H1 (cell line): ENCODE measurements at regions not wholly inside any gene's neighbourhood (a gene's known extent, or its start where the extent isn't known, plus 50 kb on each side); places are given as distances from the start of the nearest gene placed in this dataset.

Experiments
- CTCF ChIA-PET: fragments of 300-600 bp; sonication (Branson Sonifier 250); formaldehyde crosslinking; loops from one replicate; lab custom pipeline; 2021; ENCODE audit not compliant: partially characterized antibody; lab: Charles Lee
- POLR2A ChIA-PET: fragments of 300-600 bp; sonication (Branson Sonifier 250); formaldehyde crosslinking; loops from one replicate; lab custom pipeline; 2021; ENCODE audit warnings: inconsistent platforms; ENCODE audit not compliant: partially characterized antibody; lab: Charles Lee
- DNase-seq, 2 experiments: peaks; one replicate each; pipeline versions ENCODE4 v3.0.0 to v3.0.0-alpha.2; 2010 to 2022; ENCODE audit warnings: low spot score in 2 of 2, low read depth in 1 of 2, mixed read lengths in 1 of 2
- FAIRE-seq: peaks from 2 replicates; lab custom pipeline; 2011; peaks lifted over from hg19 to GRCh38; lab: Jason Lieb, UNC
- H2AFZ ChIP-seq: 2 replicates; pipeline ENCODE4 v1.8.1; 2012; ENCODE audit warnings: low read length, inconsistent platforms
- H2AK5ac ChIP-seq: 2 replicates; pipeline ENCODE4 v1.6.1; 2013; ENCODE audit warnings: low read depth, low read length
- H2BK120ac ChIP-seq: replicated peaks from 2 replicates; pipeline ENCODE3; 2013; ENCODE audit warnings: low read depth, low read length, inconsistent platforms
- H2BK12ac ChIP-seq: 2 replicates; pipeline ENCODE4 v1.6.1; 2013; ENCODE audit warnings: low read depth, low read length
- H2BK15ac ChIP-seq: 2 replicates; pipeline ENCODE4 v1.6.1; 2013; ENCODE audit warnings: low read length
- H2BK20ac ChIP-seq: 2 replicates; pipeline ENCODE4 v1.6.1; 2013; ENCODE audit warnings: low read length
- H2BK5ac ChIP-seq: 2 replicates; pipeline ENCODE4 v1.6.1; 2013; ENCODE audit warnings: low read depth, low read length
- H3K14ac ChIP-seq: 2 replicates; pipeline ENCODE4 v1.6.1; 2013; ENCODE audit warnings: inconsistent platforms; ENCODE audit not compliant: insufficient read length
- H3K18ac ChIP-seq: 2 replicates; pipeline ENCODE4 v1.6.1; 2013; ENCODE audit warnings: low read length; ENCODE audit errors: extremely low read depth
- H3K23ac ChIP-seq: 2 replicates; pipeline ENCODE4 v1.6.1; 2013; ENCODE audit warnings: inconsistent platforms; ENCODE audit not compliant: insufficient read length
- H3K23me2 ChIP-seq: 2 replicates; pipeline ENCODE4 v1.6.1; 2013; ENCODE audit warnings: low read depth, low read length
- H3K27ac ChIP-seq: 2 replicates; pipeline ENCODE4 v1.6.1; 2011; ENCODE audit warnings: low read depth, low read length, inconsistent platforms
- H3K27me3 ChIP-seq, 4 experiments: replicated peaks in 1 of 4; 1 replicate in 1 of 4; 2 replicates in 3 of 4; pipeline versions ENCODE4 v1.6.1 to v1.8.1; 2011 to 2013; ENCODE audit warnings: low read length in 3 of 4, mild to moderate bottlenecking in 3 of 4, inconsistent platforms in 2 of 4, mixed read lengths in 2 of 4, moderate library complexity in 1 of 4; ENCODE audit not compliant: control insufficient read depth in 3 of 4, insufficient read depth in 3 of 4; ENCODE audit errors: extremely low read depth in 1 of 4
- H3K36me3 ChIP-seq, 4 experiments: 2 replicates each; pipeline versions ENCODE4 v1.6.1 to v1.8.1; 2011 to 2013; ENCODE audit warnings: mild to moderate bottlenecking in 4 of 4, low read length in 3 of 4, moderate library complexity in 2 of 4, control low read depth in 1 of 4, inconsistent platforms in 1 of 4; ENCODE audit not compliant: insufficient read depth in 4 of 4, control insufficient read depth in 2 of 4
- H3K4ac ChIP-seq: replicated peaks from 2 replicates; pipeline ENCODE3; 2013; ENCODE audit warnings: low read length, low read depth, mixed read lengths, inconsistent platforms; ENCODE audit not compliant: insufficient read length
- H3K4me1 ChIP-seq, 4 experiments: replicated peaks in 1 of 4; 1 replicate in 1 of 4; 2 replicates in 3 of 4; pipeline versions ENCODE4 v1.6.1 to v1.8.1; 2011 to 2013; ENCODE audit warnings: low read length in 3 of 4, inconsistent platforms in 2 of 4, mixed read lengths in 1 of 4; ENCODE audit not compliant: insufficient read depth in 4 of 4, control insufficient read depth in 3 of 4
- H3K4me2 ChIP-seq, 2 experiments: 2 replicates each; pipeline versions ENCODE4 v1.6.1 to v1.8.1; 2011 to 2013; ENCODE audit warnings: low read depth in 2 of 2, low read length in 2 of 2, control low read depth in 1 of 2, inconsistent platforms in 1 of 2, mild to moderate bottlenecking in 1 of 2; ENCODE audit not compliant: insufficient read depth in 1 of 2
- H3K4me3 ChIP-seq, 4 experiments: fragments of 200-600, 300-600 bp in 1 of 4; sonication (generic), shearing (Covaris generic), sonication (Bioruptor Twin) in 1 of 4; 2 replicates each; pipeline versions ENCODE4 v1.5.1 to v1.8.1; 2011 to 2016; ENCODE audit warnings: low read length in 4 of 4, low read depth in 3 of 4, control low read depth in 2 of 4, inconsistent platforms in 2 of 4, mild to moderate bottlenecking in 2 of 4, mixed read lengths in 1 of 4, moderate library complexity in 1 of 4; ENCODE audit not compliant: insufficient read depth in 2 of 4; ENCODE audit errors: extremely low read depth in 1 of 4
- H3K56ac ChIP-seq: replicated peaks from 2 replicates; pipeline ENCODE3; 2013; ENCODE audit warnings: low read depth, mild to moderate bottlenecking, mixed read lengths, low read length, inconsistent platforms; ENCODE audit not compliant: insufficient read length
- H3K79me1 ChIP-seq: 2 replicates; pipeline ENCODE4 v1.6.1; 2013; ENCODE audit warnings: low read depth, low read length, control low read depth
- H3K79me2 ChIP-seq, 2 experiments: 2 replicates each; pipeline versions ENCODE4 v1.6.1 to v1.8.1; 2012 to 2013; ENCODE audit warnings: low read length in 2 of 2, mild to moderate bottlenecking in 2 of 2, inconsistent platforms in 1 of 2; ENCODE audit not compliant: insufficient read depth in 2 of 2, control insufficient read depth in 1 of 2
- H3K9ac ChIP-seq, 4 experiments: replicated peaks in 1 of 4; 1 replicate in 1 of 4; 2 replicates in 3 of 4; pipeline versions ENCODE4 v1.6.1 to v1.8.1; 2011 to 2013; ENCODE audit warnings: low read depth in 3 of 4, low read length in 3 of 4, control low read depth in 2 of 4, mild to moderate bottlenecking in 2 of 4, moderate library complexity in 2 of 4, inconsistent platforms in 1 of 4; ENCODE audit errors: extremely low read depth in 1 of 4
- H3K9me3 ChIP-seq, 2 experiments: 2 replicates each; pipeline versions ENCODE4 v1.6.1 to v1.8.1; 2012 to 2013; ENCODE audit warnings: mild to moderate bottlenecking in 2 of 2, moderate library complexity in 2 of 2, control low read depth in 1 of 2, inconsistent platforms in 1 of 2, low read depth in 1 of 2, low read length in 1 of 2, mixed read lengths in 1 of 2; ENCODE audit not compliant: insufficient read depth in 2 of 2
- H4K20me1 ChIP-seq, 2 experiments: replicated peaks in 1 of 2; 2 replicates each; pipeline versions ENCODE3 to v1.8.1; 2011 to 2013; ENCODE audit warnings: inconsistent platforms in 2 of 2, low read length in 2 of 2, mild to moderate bottlenecking in 1 of 2; ENCODE audit not compliant: insufficient read depth in 2 of 2, control insufficient read depth in 1 of 2
- H4K5ac ChIP-seq: 2 replicates; pipeline ENCODE4 v1.6.1; 2013; ENCODE audit warnings: low read length, low read depth, mixed read lengths, inconsistent platforms; ENCODE audit not compliant: insufficient read length
- H4K8ac ChIP-seq: 2 replicates; pipeline ENCODE4 v1.8.0; 2013; ENCODE audit warnings: mild to moderate bottlenecking, moderate library complexity, low read length, inconsistent platforms; ENCODE audit not compliant: insufficient read depth; ENCODE audit errors: extremely low read depth
- H4K91ac ChIP-seq: replicated peaks from 2 replicates; pipeline ENCODE3; 2013; ENCODE audit warnings: low read length, mixed read lengths, inconsistent platforms; ENCODE audit not compliant: insufficient read length
- CREB1 ChIP-seq: IDR thresholded peaks from 2 replicates; pipeline ENCODE4 v1.6.1; 2012; ENCODE audit warnings: inconsistent platforms
- TAF7 ChIP-seq: optimal IDR thresholded peaks from 2 replicates; pipeline ENCODE3; 2011; ENCODE audit warnings: low read depth, mild to moderate bottlenecking, inconsistent platforms, low read length, moderate library complexity, borderline replicate concordance
- WGBS, 2 experiments: shearing (Covaris generic) in 1 of 2; methylation state at CpG; one replicate each; pipeline versions ENCODE4 v1.1.6 to v1.1.7; 2013 to 2015; ENCODE audit warnings: low lambda C conversion rate in 2 of 2, mixed read lengths in 2 of 2, inconsistent platforms in 1 of 2, low coverage in 1 of 2, missing lambda C conversion rate in 1 of 2; ENCODE audit not compliant: insufficient replicate concordance in 2 of 2, insufficient coverage in 1 of 2, insufficient read length in 1 of 2; ENCODE audit errors: extremely low coverage in 1 of 2, missing lambda C conversion rate in 1 of 2; 5-methylcytosine and 5-hydroxymethylcytosine counted together

- DNase-seq = no peak
- H3K4me1 ChIP-seq = no peaks in the 10 kb centered on the region
- H3K79me2 ChIP-seq = no peaks in the 10 kb centered on the region
- H3K27ac ChIP-seq = no peak overlapping the region
- no peak overlapping the region for H3K23ac ChIP-seq
- no peaks in the 10 kb centered on the region for H3K23me2 ChIP-seq
- no peak overlapping the region for H3K18ac ChIP-seq
- no peaks in the 10 kb centered on the region for H3K79me1 ChIP-seq
- H4K20me1 ChIP-seq = no peaks in the 10 kb centered on the region
- no peak overlapping the region for H3K14ac ChIP-seq
- no peak overlapping the region for H3K56ac ChIP-seq
- no peaks in the 10 kb centered on the region for H3K36me3 ChIP-seq
- no peak overlapping the region for H2BK15ac ChIP-seq
- TF ChIP-seq CREB1 (no peak), TAF7 (no peak)
- ChIA-PET POLR2A (no interaction called here), CTCF (no interaction called here)
- H3K4me2 ChIP-seq = no peak overlapping the region
- H4K5ac ChIP-seq = no peak overlapping the region
- no peaks in the 10 kb centered on the region for H3K9me3 ChIP-seq
- FAIRE-seq = peak; percentile 36
- H2AFZ ChIP-seq = no peak overlapping the region
- no peak overlapping the region for H2BK5ac ChIP-seq
- no peak overlapping the region for H4K8ac ChIP-seq
- H2BK12ac ChIP-seq = no peak overlapping the region
- no peak overlapping the region for H3K4ac ChIP-seq
- no peaks in the 10 kb centered on the region for H3K27me3 ChIP-seq
- no peak overlapping the region for H3K9ac ChIP-seq
- no peak overlapping the region for H2BK20ac ChIP-seq
- WGBS, 2 experiments = 60% methylated on average over 2 of the region's 2 CpGs; no CpG with 5 or more reads in 1 of the 2 experiments
- H3K4me3 ChIP-seq = no peak overlapping the region
- no peak overlapping the region for H4K91ac ChIP-seq
- H2BK120ac ChIP-seq = no peak overlapping the region
- no peak overlapping the region for H2AK5ac ChIP-seq
Observed at GRCh38 chr20:7608250-7608649, 332.0 kb downstream of the HAO1 start.
